K562 (cell line): ENCODE measurements at regions not wholly inside any gene's neighbourhood (a gene's known extent, or its start where the extent isn't known, plus 50 kb on each side); places are given as distances from the start of the nearest gene placed in this dataset.

ENCODE experiments used
- ATAC-seq: fragments of 200-7000 bp; cut with Tn5 transposase; 3 replicates; pipeline ENCODE4 v1.9.1; 2020; ENCODE audit warnings: moderate library complexity
- BruUV-seq: library from RNA; stranded (reverse); fragments of 400-500 nt; replicated peaks from 2 replicates; lab custom pipeline; 2021; lab: Mats Ljungman, UMichigan
- CTCF ChIA-PET: fragments of 300-600 bp; formaldehyde crosslinking; extraction: SDS; loops from one replicate; lab custom pipeline; 2021; ENCODE audit warnings: low intra/inter-chr PET ratio; lab: Yijun Ruan, JAX
- POLR2A ChIA-PET: fragments of 300-600, 350-650 bp; sonication (Branson Sonifier 250); formaldehyde crosslinking; extraction: SDS; loops from one replicate; lab custom pipeline; 2021; ENCODE audit warnings: antibody characterized with exemption, inconsistent platforms; lab: Yijun Ruan, JAX
- DNase-seq, 4 experiments: peaks; one replicate each; pipeline versions ENCODE4 v3.0.0 to v3.0.0-alpha.2; 2011 to 2018; ENCODE audit warnings: low spot score in 3 of 4, mixed read lengths in 3 of 4; ENCODE audit errors: extremely low read depth in 1 of 4
- FAIRE-seq: peaks from 2 replicates; lab custom pipeline; 2011; peaks lifted over from hg19 to GRCh38; lab: Jason Lieb, UNC
- H2AFZ ChIP-seq: 2 replicates; pipeline ENCODE4 v1.6.0; 2011; ENCODE audit warnings: low read depth, low read length, control low read depth, inconsistent platforms
- H3K27ac ChIP-seq: fragments of 200-600 bp; 3 replicates; pipeline ENCODE4 v1.8.0; 2011; ENCODE audit warnings: low read depth, mild to moderate bottlenecking, control low read depth, inconsistent platforms, low read length, moderate library complexity, mixed read lengths; ENCODE audit errors: extremely low read depth
- H3K27me3 ChIP-seq, 2 experiments: fragments of 300-600 bp in 1 of 2; 2 replicates in 1 of 2; 3 replicates in 1 of 2; pipeline versions ENCODE4 v1.6.0 to v1.8.0; 2011; ENCODE audit warnings: inconsistent platforms in 2 of 2, low read length in 2 of 2, mild to moderate bottlenecking in 1 of 2, mixed read lengths in 1 of 2, moderate library complexity in 1 of 2; ENCODE audit not compliant: control insufficient read depth in 2 of 2, insufficient read depth in 2 of 2
- H3K36me3 ChIP-seq: fragments of 300-600 bp; 3 replicates; pipeline ENCODE4 v1.8.0; 2011; ENCODE audit warnings: mild to moderate bottlenecking, low read length, inconsistent platforms; ENCODE audit not compliant: control insufficient read depth, insufficient read depth
- H3K4me1 ChIP-seq, 2 experiments: fragments of 200-600 bp in 1 of 2; replicated peaks in 1 of 2; 2 replicates in 1 of 2; 3 replicates in 1 of 2; pipeline versions ENCODE4 v1.5.1 to v1.8.0; 2011; ENCODE audit warnings: inconsistent platforms in 2 of 2, low read length in 2 of 2, mild to moderate bottlenecking in 1 of 2, mixed read lengths in 1 of 2, moderate library complexity in 1 of 2; ENCODE audit not compliant: control insufficient read depth in 2 of 2, insufficient read depth in 2 of 2
- H3K4me2 ChIP-seq: 2 replicates; pipeline ENCODE4 v1.6.1; 2011; ENCODE audit warnings: low read length, control low read depth, inconsistent platforms, mixed read lengths; ENCODE audit not compliant: insufficient read depth
- H3K4me3 ChIP-seq: fragments of 200-600 bp; sonication (generic), shearing (Covaris generic); 2 replicates; pipeline ENCODE4 v1.5.1; 2016; ENCODE audit warnings: control low read depth, inconsistent platforms
- H3K79me2 ChIP-seq: fragments of 200-600 bp; 3 replicates; pipeline ENCODE4 v1.8.0; 2011; ENCODE audit warnings: low read length, inconsistent platforms; ENCODE audit not compliant: control insufficient read depth, insufficient read depth
- H3K9ac ChIP-seq, 2 experiments: 2 replicates each; pipeline versions ENCODE4 v1.6.0 to v1.6.1; 2011; ENCODE audit warnings: low read depth in 2 of 2, low read length in 2 of 2, control low read depth in 1 of 2, inconsistent platforms in 1 of 2, mild to moderate bottlenecking in 1 of 2, mixed read lengths in 1 of 2; ENCODE audit not compliant: insufficient read depth in 1 of 2
- H3K9me1 ChIP-seq: one replicate; pipeline ENCODE4 v1.6.0; 2011; ENCODE audit warnings: inconsistent platforms, mild to moderate bottlenecking, low read length, moderate library complexity; ENCODE audit not compliant: control insufficient read depth, insufficient read depth
- H3K9me3 ChIP-seq: replicated peaks from 2 replicates; pipeline ENCODE4 v1.5.1; 2011; ENCODE audit warnings: low read depth, low read length, inconsistent platforms; ENCODE audit not compliant: control insufficient read depth, insufficient read depth
- H4K20me1 ChIP-seq: replicated peaks from 2 replicates; pipeline ENCODE4 v1.6.1; 2011; ENCODE audit warnings: low read length, inconsistent platforms, mixed read lengths; ENCODE audit not compliant: control insufficient read depth, insufficient read depth
- CCNT2 ChIP-seq: IDR thresholded peaks from 2 replicates; pipeline ENCODE4 v1.6.1; 2011; ENCODE audit warnings: borderline replicate concordance, low read depth, mild to moderate bottlenecking, moderate library complexity, mixed read lengths, low read length; ENCODE audit not compliant: insufficient read length; ENCODE audit errors: extremely low read depth
- CTBP1 ChIP-seq: fragments of 450-650 bp; IDR thresholded peaks from 2 replicates; pipeline ENCODE4 v1.6.1; 2016; ENCODE audit warnings: borderline replicate concordance
- MTA2 ChIP-seq: fragments of 450-650 bp; IDR thresholded peaks from 2 replicates; pipeline ENCODE4 v1.6.1; 2016; ENCODE audit warnings: low read depth
- RBM14 ChIP-seq: fragments of 200-400 bp; formaldehyde crosslinking; IDR thresholded peaks from 2 replicates; pipeline ENCODE4 v1.6.1; 2018; ENCODE audit warnings: low read depth, mild to moderate bottlenecking, low read length, moderate library complexity, borderline replicate concordance; ENCODE audit not compliant: insufficient read depth
- RBM22 ChIP-seq: fragments of 200-400 bp; formaldehyde crosslinking; IDR thresholded peaks from 2 replicates; pipeline ENCODE4 v1.6.1; 2018; ENCODE audit warnings: low read length, low read depth; ENCODE audit not compliant: poor library complexity, severe bottlenecking
- REST ChIP-seq, 2 experiments: fragments of 450-650 bp; formaldehyde crosslinking in 1 of 2; IDR thresholded peaks; 2 replicates each; pipeline versions ENCODE4 v1.4.0 to v1.6.1; 2014 to 2020; ENCODE audit warnings: mild to moderate bottlenecking in 2 of 2, borderline replicate concordance in 1 of 2, low read depth in 1 of 2
- WGBS: fragments of 100-300 bp; shearing (Covaris generic); methylation state at CpG from one replicate; pipeline ENCODE4 v1.1.6; 2016; ENCODE audit warnings: low coverage, mixed read lengths; ENCODE audit not compliant: insufficient coverage; ENCODE audit errors: missing lambda C conversion rate; 5-methylcytosine and 5-hydroxymethylcytosine counted together
- in situ Hi-C: fragments of 300-500 bp; cut with MboI; formaldehyde crosslinking; loops from 4 replicates; pipeline ENCODE4 v1.15.0; 2018; ENCODE audit warnings: inconsistent platforms, mixed read lengths
- intact Hi-C: fragments of 100-400 bp; cut with micrococcal nuclease; formaldehyde crosslinking; loops from 2 replicates; pipeline ENCODE4 v1.14.2; 2022
- TF ChIP-seq, protein P1 (sequence below): fragments of 450-650 bp; IDR thresholded peaks from one replicate; pipeline ENCODE4 v1.6.1; 2018; ENCODE audit warnings: mild to moderate bottlenecking, moderate library complexity; ENCODE audit not compliant: partially characterized antibody

- Histone ChIP-seq H3K79me2 (no peaks in the 10 kb centered on the region), H3K4me1 (no peaks in the 10 kb centered on the region)
- TF ChIP-seq RBM22: no peak
- no peak for TF ChIP-seq CTBP1
- no peak for TF ChIP-seq RBM14
- no peak for TF ChIP-seq REST (IDR thresholded peaks at IDR 0.05; ENCODE audit: borderline replicate concordance)
- no peak for TF ChIP-seq REST (CRISPR knock-in tag; IDR thresholded peaks at IDR 0.05; ENCODE audit: low read depth)
- no peak for TF ChIP-seq MTA2
- no peak for TF ChIP-seq CCNT2
- TF ChIP-seq, protein P1, sequence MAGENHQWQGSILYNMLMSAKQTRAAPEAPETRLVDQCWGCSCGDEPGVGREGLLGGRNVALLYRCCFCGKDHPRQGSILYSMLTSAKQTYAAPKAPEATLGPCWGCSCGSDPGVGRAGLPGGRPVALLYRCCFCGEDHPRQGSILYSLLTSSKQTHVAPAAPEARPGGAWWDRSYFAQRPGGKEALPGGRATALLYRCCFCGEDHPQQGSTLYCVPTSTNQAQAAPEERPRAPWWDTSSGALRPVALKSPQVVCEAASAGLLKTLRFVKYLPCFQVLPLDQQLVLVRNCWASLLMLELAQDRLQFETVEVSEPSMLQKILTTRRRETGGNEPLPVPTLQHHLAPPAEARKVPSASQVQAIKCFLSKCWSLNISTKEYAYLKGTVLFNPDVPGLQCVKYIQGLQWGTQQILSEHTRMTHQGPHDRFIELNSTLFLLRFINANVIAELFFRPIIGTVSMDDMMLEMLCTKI: no peak
- TF ChIP-seq, all 486 proteins: peak for 0
- Histone ChIP-seq H3K4me3 (no peak overlapping the region), H3K27me3 (peaks cover 19 to 27% of the 10 kb centered on the region in 2 experiments; a peak in 4 of 5 replicates), H4K20me1 (no peaks in the 10 kb centered on the region), H3K9me1 (no peaks in the 10 kb centered on the region), H3K36me3 (no peaks in the 10 kb centered on the region), H3K27ac (no peak overlapping the region), H3K9me3 (no peaks in the 10 kb centered on the region), H2AFZ (no peak overlapping the region), H3K9ac (no peak overlapping the region), H3K4me2 (no peak overlapping the region)
- ChIA-PET POLR2A (no interaction called here), CTCF (no interaction called here)
- FAIRE-seq: no peak
- WGBS: 5% methylated on average over 3 of the region's 3 CpGs
- no TSS peak for BruUV-seq
- no peak for ATAC-seq
- in situ Hi-C loops (no loop called here), intact Hi-C loops (no loop called here)
- DNase-seq: no peak
Measured at GRCh38 chr1:181213056-181213455, 124.6 kb downstream of the IER5 start.
